GOT3 (cell line): ENCODE measurements at regions not wholly inside any gene's neighbourhood (a gene's known extent, or its start where the extent isn't known, plus 50 kb on each side); places are given as distances from the start of the nearest gene placed in this dataset.

Source experiments
- DNase-seq: peaks from one replicate; lab custom pipeline; 2025; ENCODE audit warnings: mixed read lengths; lab: John Stamatoyannopoulos, UW

DNA sequence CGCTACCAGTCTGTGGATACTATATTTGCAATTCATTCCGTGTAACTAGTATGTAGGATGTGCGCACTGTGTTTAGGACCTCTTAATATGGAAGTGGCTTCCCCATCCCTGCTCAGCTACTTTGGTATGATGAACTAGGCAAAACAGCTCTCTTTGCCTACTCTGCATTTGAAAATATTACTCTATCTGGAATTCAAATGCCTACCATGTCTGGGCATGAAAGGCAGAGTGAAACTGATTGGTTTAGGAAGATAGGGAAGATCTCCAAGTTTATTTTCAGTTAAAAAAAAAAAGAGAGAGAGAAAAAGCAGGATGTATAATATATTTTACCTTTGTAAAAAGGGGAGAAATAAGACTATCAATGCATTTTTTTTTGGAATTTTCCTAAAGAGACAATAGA lies 74.1 kb upstream of the ELL2 start:
- no peak for DNase-seq

- no peak for DNase-seq
Observed at GRCh38 chr5:96033116-96033515, 71.5 kb upstream of the ELL2 start.

DNA sequence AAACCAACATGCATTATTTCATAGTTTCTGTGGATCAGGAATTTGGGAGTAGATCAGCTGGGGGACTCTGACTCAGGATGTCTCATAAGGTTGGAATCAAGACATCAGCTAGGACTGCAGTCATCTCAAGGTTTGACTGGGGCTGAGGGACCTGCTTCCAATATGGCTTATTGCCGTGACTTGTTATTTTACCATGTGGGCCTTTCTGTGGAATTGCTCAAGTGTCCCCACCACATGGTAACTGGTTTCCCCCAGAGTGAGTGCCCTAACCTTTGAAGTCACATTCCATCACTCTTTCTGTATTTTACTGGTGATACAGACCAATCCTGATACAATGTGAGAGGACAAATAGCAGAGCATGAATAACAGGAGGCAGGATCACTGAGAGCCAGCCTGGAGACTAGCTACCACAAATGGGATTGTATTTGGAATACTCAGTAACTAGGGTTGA lies 70.2 kb upstream of the ELL2 start:
- no peak for DNase-seq

DNA sequence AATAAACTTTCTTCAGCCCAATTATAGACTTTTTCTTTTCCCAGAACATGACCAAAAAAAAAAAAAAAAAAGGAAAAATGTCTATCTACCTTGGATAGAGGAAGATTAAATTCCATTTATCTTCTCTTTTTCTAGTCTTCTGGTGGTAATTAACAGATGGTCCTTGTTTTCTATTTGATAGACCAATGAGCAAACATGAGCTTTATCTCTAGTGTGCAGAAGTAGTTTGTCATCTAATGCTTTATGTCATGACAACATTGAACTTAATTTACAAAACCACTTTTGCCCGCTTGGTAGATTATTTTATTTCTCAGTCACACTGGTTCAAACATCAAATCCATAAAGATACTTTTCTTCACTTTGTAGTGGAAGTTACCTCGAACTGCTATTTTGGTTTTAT lies 69.5 kb upstream of the ELL2 start:
- DNase-seq, result no peak

- no peak for DNase-seq
Observed at GRCh38 chr5:96026406-96027041, 64.9 kb upstream of the ELL2 start.

GRCh38 chr5:96024683-96025475 lies 63.2 kb upstream of the ELL2 start:
- no peak for DNase-seq

GRCh38 chr5:96023518-96023917 lies 61.9 kb upstream of the ELL2 start:
- DNase-seq, result no peak

- DNase-seq, result no peak
Observed at GRCh38 chr5:96022971-96023370, 61.3 kb upstream of the ELL2 start.

DNA sequence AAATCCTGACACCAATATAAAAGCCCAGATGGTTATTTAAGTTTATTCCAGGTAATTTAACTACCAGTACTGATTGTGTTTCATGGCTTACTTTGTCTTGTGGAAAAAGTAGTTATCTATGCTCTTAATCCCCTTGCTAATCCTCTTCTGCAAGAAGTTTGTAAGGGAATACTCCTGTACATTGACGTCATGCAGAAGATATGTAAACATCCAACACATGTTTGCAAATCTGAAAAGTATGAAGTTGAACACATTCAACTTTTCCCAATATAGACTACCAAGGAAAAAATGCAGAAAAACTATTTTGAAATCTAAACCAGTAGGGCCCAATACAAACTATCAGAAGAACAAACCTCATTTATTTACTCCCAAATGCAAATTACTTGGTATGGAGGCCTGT lies 56.3 kb upstream of the ELL2 start:
- no peak for DNase-seq

- no peak for DNase-seq
Observed at GRCh38 chr5:96016216-96016615, 54.6 kb upstream of the ELL2 start.

DNA sequence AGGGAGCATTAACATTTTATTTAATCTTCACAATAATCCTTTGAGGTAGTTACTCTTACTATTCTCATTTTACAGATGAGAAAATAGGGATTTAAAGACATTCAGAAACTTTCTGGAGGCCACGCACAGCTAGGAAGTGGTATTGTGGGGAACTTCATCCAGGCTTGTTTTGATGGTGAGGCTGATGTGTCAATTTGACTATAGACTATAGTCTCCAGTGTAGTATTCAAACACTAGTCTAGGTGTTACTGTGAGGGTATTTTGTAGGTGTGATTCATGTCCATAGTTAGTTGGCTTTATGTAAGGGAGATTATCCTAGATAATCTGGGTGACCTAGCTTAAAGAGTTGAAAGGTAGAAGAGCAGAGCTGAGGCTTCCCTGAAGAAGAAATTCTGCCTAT lies 54.1 kb upstream of the ELL2 start:
- no peak for DNase-seq

DNA sequence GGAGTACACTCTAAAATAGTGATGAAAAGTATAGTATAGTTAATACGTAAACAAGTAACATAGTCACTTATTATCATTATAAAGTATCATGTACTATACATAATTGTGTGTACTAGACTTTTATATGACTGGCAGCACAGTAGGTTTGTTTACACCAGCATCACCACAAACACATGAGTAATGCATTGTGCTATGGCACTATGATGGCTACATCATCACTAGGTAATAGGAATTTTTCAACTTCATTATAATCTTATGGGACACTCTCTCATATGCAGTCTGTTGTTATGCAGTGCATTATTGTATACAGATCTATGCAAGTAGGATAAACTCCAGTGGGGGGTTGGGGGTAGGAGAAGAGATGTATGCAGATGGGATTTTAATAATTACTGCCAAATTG lies 52.7 kb upstream of the ELL2 start:
- no peak for DNase-seq

GRCh38 chr5:96013254-96013653 lies 51.6 kb upstream of the ELL2 start:
- no peak for DNase-seq

DNA sequence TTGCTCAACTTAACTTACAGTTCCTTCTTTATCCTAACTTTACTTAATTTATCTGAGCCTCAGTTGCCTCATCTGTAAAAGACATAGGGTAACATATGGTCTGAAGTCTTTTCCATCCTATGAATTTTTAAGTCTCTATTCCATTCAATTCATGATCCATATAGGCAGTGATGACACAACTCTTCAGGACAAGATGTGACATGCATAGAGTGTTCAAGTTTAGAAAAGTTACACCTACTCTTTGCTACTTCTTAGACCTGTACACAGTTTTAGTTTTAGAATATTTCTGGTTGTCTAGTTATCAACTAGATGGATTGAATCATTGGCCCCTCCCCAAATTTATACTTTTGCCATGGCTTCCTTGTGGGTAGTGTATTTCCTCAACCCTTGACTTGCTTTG lies 50.7 kb upstream of the ELL2 start:
- no peak for DNase-seq
